Right hindlimb (tissue), 1 donor: ENCODE measurements at regions not wholly inside any gene's neighbourhood (a gene's known extent, or its start where the extent isn't known, plus 50 kb on each side); places are given as distances from the start of the nearest gene placed in this dataset.

Experiments
- DNase-seq: peaks from one replicate; pipeline ENCODE4 v3.0.0-alpha.2; 2018

DNA sequence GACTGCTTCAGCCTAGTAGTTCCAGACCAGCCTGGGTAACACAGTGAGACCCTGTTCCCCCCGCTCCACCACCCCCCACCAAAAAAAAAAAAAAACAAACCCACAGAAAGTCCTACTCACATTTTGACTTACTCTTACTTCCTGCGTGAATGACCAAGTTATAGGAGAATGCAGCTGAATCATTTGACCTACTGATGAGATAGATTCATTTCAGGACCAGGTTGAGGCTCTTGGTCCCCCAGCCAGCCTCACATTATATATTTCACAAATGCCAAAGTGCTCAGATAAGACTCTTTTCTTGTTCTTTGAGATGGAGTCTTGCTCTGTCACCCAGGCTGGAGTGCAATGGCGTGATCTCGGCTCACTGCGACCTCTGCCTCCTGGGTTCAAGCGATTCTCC, 70.2 kb downstream of the KLF5 start:
- DNase-seq: no peak
